ENCODE measurements at regions not wholly inside any gene's neighbourhood (a gene's known extent, or its start where the extent isn't known, plus 50 kb on each side); places are given as distances from the start of the nearest gene placed in this dataset.

DNA sequence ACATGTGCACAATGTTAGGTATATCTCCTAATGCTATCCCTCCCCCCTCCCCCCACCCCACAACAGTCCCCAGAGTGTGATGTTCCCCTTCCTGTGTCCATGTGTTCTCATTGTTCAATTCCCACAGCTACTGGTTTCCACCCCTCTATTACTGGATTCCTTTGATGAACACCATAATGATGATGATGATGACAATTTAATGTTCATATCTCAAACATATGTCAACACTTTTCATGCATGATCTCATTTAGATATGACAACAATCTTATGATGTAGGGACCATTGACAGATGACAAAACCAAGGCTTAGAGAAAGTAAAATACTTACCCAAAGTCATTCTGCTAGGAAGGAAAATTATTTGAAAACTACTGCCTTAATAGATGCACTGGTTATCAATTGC is 97.6 kb downstream of the TMEM114 start:
- Histone ChIP-seq H3K27ac (no peak overlapping the region), H3K9me3 (no peaks in the 10 kb centered on the region), H3K4me1 (no peaks in the 10 kb centered on the region), H3K4me3 (no peak overlapping the region), H3K36me3 (no peaks in the 10 kb centered on the region), H3K27me3 (no peaks in the 10 kb centered on the region)
- TF ChIP-seq POLR2A (IDR thresholded peaks at IDR 0.05): no peak
- TF ChIP-seq, protein P1, sequence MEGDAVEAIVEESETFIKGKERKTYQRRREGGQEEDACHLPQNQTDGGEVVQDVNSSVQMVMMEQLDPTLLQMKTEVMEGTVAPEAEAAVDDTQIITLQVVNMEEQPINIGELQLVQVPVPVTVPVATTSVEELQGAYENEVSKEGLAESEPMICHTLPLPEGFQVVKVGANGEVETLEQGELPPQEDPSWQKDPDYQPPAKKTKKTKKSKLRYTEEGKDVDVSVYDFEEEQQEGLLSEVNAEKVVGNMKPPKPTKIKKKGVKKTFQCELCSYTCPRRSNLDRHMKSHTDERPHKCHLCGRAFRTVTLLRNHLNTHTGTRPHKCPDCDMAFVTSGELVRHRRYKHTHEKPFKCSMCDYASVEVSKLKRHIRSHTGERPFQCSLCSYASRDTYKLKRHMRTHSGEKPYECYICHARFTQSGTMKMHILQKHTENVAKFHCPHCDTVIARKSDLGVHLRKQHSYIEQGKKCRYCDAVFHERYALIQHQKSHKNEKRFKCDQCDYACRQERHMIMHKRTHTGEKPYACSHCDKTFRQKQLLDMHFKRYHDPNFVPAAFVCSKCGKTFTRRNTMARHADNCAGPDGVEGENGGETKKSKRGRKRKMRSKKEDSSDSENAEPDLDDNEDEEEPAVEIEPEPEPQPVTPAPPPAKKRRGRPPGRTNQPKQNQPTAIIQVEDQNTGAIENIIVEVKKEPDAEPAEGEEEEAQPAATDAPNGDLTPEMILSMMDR (IDR thresholded peaks at IDR 0.05): no peak
- DNase-seq: no peak
- intact Hi-C loops (cut with DNase I): no loop called here

DNA sequence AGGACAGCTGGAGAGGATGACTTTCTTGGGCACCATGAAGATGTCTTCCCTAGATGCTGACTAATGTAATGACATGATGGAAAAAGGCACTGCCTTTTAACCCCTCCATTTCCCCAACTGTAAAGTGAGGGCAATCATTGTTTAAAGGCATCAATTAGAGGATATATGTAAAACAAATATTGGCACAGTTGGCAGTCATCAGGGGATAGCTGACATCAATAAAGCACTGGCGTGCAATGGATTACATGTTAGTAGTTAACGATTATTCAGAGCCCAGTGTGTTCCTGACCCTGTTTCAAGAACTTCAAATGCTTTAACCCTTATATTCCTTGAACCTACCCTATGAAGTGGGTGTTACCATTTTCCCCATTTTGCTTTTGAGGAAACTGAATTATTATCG is 100.7 kb downstream of the TMEM114 start:
- Histone ChIP-seq H3K9me3 (no peaks in the 10 kb centered on the region), H3K4me1 (no peaks in the 10 kb centered on the region), H3K27me3 (no peaks in the 10 kb centered on the region), H3K27ac (no peak overlapping the region), H3K4me3 (no peak overlapping the region), H3K36me3 (no peaks in the 10 kb centered on the region)
- intact Hi-C loops (cut with DNase I): no loop called here
- no peak for DNase-seq
- WGBS, 2 donors: 47 to 50% methylated on average over 3 of the region's 3 CpGs
- no peak for TF ChIP-seq POLR2A (IDR thresholded peaks at IDR 0.05)
- TF ChIP-seq, protein P1 (IDR thresholded peaks at IDR 0.05): no peak

DNA sequence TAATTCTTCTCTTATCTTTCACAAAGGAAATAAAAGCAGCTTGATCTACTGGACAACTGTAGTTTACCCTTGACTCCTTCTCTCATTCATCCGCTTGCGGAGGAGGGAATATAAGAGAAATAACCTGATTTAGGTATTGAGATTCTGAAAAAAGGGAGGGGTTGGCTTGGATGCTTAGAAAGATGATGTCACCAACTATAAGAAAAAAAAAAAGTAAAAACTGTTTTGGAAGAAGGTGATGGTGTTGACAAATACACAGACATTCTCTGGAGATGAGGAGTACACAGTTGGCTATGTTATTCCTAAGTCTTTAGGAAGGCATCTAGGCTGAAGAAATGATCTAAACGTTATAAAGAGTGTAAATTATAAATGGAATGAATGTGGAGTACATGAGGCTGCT is 103.3 kb downstream of the TMEM114 start:
- intact Hi-C loops (cut with DNase I): no loop called here

DNA sequence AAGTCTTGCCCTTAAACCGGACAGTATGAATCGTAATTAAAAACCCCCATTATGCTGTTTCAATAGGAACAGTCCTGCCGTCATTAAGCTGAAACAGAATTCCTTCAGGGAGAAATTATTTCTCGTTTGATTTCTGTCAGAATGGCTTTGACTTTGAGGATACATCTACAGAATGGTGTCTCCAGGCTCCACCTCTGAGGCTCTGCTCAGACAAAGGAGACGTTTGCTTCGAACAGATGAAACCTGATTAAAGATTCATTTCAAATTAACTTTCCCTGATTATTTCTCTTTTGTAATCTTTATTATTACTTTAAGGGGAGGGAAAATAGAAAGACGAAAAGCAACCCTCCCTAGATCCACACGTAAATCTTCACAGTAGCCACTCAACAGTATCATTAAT is 106.9 kb downstream of the TMEM114 start:
- Histone ChIP-seq H3K27me3 (no peaks in the 10 kb centered on the region), H3K27ac (no peak overlapping the region), H3K36me3 (no peaks in the 10 kb centered on the region), H3K4me1 (no peaks in the 10 kb centered on the region), H3K9me3 (no peaks in the 10 kb centered on the region), H3K4me3 (no peak overlapping the region)
- no peak for DNase-seq
- 57 to 66% methylated on average over 8 of the region's 8 CpGs for WGBS, 2 donors
- intact Hi-C loops (cut with DNase I): no loop called here
- TF ChIP-seq, protein P1 (IDR thresholded peaks at IDR 0.05): no peak
- no peak for TF ChIP-seq POLR2A (IDR thresholded peaks at IDR 0.05)

More for the DNA sequence above, 103.3 kb downstream of the TMEM114 start:
- no peaks in the 10 kb centered on the region for H3K9me3 ChIP-seq
- no peaks in the 10 kb centered on the region for H3K36me3 ChIP-seq
- 70% methylated on average over 3 of the region's 3 CpGs for whole genome bisulfite sequencing, 2 donors
- no peak overlapping the region for H3K27ac ChIP-seq
- TF ChIP-seq, protein P1 (IDR thresholded peaks at IDR 0.05): no peak
- no peak for TF ChIP-seq POLR2A (IDR thresholded peaks at IDR 0.05)
- H3K4me3 ChIP-seq: no peak overlapping the region
- no peak for DNase-seq
- H3K4me1 ChIP-seq: no peaks in the 10 kb centered on the region
- H3K27me3 ChIP-seq: no peaks in the 10 kb centered on the region

DNA sequence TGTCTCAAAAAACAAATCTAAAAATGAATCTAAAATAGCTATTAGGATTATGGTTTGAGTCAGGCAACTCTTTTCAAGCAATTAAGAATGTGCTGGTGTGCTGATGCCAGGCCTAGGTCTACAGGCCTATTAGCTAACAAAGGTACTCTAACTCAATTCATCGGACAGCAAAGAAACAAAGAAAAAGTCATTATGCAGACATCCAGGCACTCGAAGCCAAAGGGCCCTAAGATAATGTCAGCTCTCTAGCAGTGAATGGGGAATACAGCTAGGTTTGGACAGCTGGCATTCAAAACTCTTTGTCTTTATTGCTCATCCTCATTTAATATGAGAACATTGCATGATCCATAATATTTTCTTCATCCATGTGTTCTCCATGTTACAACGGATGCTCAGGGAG is 108.5 kb downstream of the TMEM114 start:
- Histone ChIP-seq H3K27me3 (no peaks in the 10 kb centered on the region), H3K9me3 (no peaks in the 10 kb centered on the region), H3K27ac (no peak overlapping the region), H3K36me3 (no peaks in the 10 kb centered on the region), H3K4me1 (no peaks in the 10 kb centered on the region), H3K4me3 (no peak overlapping the region)
- DNase-seq: no peak
- 66 to 74% methylated on average over 3 of the region's 3 CpGs for WGBS, 2 donors
- intact Hi-C loops (cut with DNase I): no loop called here
- no peak for TF ChIP-seq POLR2A (IDR thresholded peaks at IDR 0.05)
- TF ChIP-seq, protein P1 (IDR thresholded peaks at IDR 0.05): no peak
